ENCODE measurements at regions not wholly inside any gene's neighbourhood (a gene's known extent, or its start where the extent isn't known, plus 50 kb on each side); places are given as distances from the start of the nearest gene placed in this dataset.
"Not testable (repeated sequence)": the region's sequence is repeated elsewhere in the genome, so short reads cannot be mapped to it uniquely, and the experiment has no call there.

GRCh38 chr16:63883091-63883490, 1238.8 kb downstream of the CDH11 start:
- no peak for DNase-seq

GRCh38 chr16:63882576-63882975, 1239.3 kb downstream of the CDH11 start:
- DNase-seq: no peak

- no peak for DNase-seq
Observed at GRCh38 chr16:63880948-63881347, 1240.9 kb downstream of the CDH11 start.

GRCh38 chr16:63877401-63877800, 1244.5 kb downstream of the CDH11 start:
- DNase-seq: no peak

- DNase-seq: no peak
Observed at GRCh38 chr16:63876103-63876502, 1245.8 kb downstream of the CDH11 start.

GRCh38 chr16:63860700-63861099, 1261.2 kb downstream of the CDH11 start:
- not testable (repeated sequence) for DNase-seq

- DNase-seq: no peak
Observed at GRCh38 chr16:63856537-63856936, 1265.3 kb downstream of the CDH11 start.

- no peak for DNase-seq
Observed at GRCh38 chr16:63850979-63851378, 1270.9 kb downstream of the CDH11 start.

GRCh38 chr16:63841271-63841670, 1280.6 kb downstream of the CDH11 start:
- no peak for DNase-seq

- no peak for DNase-seq
Observed at GRCh38 chr16:63830061-63830460, 1291.8 kb downstream of the CDH11 start.

- DNase-seq: no peak
Observed at GRCh38 chr16:63822818-63823217, 1299.0 kb downstream of the CDH11 start.

GRCh38 chr16:63816276-63816675, 1305.6 kb downstream of the CDH11 start:
- no peak for DNase-seq

GRCh38 chr16:63813862-63814261, 1308.0 kb downstream of the CDH11 start:
- DNase-seq: no peak

- no peak for DNase-seq
Observed at GRCh38 chr16:63808730-63809129, 1313.1 kb downstream of the CDH11 start.

- no peak for DNase-seq
Observed at GRCh38 chr16:63806794-63807506, 1314.9 kb downstream of the CDH11 start.

GRCh38 chr16:63804126-63804525, 1317.7 kb downstream of the CDH11 start:
- DNase-seq: no peak

GRCh38 chr16:63789603-63790002, 1332.3 kb downstream of the CDH11 start:
- DNase-seq: no peak

- no peak for DNase-seq
Observed at GRCh38 chr16:63787014-63787413, 1334.8 kb downstream of the CDH11 start.

GRCh38 chr16:63785170-63785569, 1336.7 kb downstream of the CDH11 start:
- DNase-seq: no peak

- DNase-seq: no peak
Observed at GRCh38 chr16:63776437-63776836, 1345.4 kb downstream of the CDH11 start.

- no peak for DNase-seq
Observed at GRCh38 chr16:63776034-63776433, 1345.8 kb downstream of the CDH11 start.

- no peak for DNase-seq
Observed at GRCh38 chr16:63774302-63774701, 1347.6 kb downstream of the CDH11 start.

GRCh38 chr16:63769211-63769610, 1352.7 kb downstream of the CDH11 start:
- DNase-seq: no peak

GRCh38 chr16:63760246-63760645, 1361.6 kb downstream of the CDH11 start:
- DNase-seq: not testable (repeated sequence)

GRCh38 chr16:63752347-63752746, 1369.5 kb downstream of the CDH11 start:
- no peak for DNase-seq
